HepG2 (cell line): ENCODE measurements at regions not wholly inside any gene's neighbourhood (a gene's known extent, or its start where the extent isn't known, plus 50 kb on each side); places are given as distances from the start of the nearest gene placed in this dataset.

Experiments
- ATAC-seq: fragments of 200-7000 bp; cut with Tn5 transposase; 3 replicates; pipeline ENCODE4 v1.9.1; 2020; ENCODE audit warnings: mild to moderate bottlenecking, moderate library complexity
- BruUV-seq: library from RNA; stranded (reverse); fragments of 400-500 nt; replicated peaks from 2 replicates; lab custom pipeline; 2021; lab: Mats Ljungman, UMichigan
- CTCF ChIA-PET: fragments of 300-600 bp; formaldehyde crosslinking; extraction: SDS; loops from one replicate; lab custom pipeline; 2021; ENCODE audit warnings: low total read pairs, inconsistent platforms, low intra/inter-chr PET ratio; lab: Yijun Ruan, JAX
- POLR2A ChIA-PET: fragments of 350-600 bp; sonication (Branson Sonifier 250); formaldehyde crosslinking; loops from one replicate; lab custom pipeline; 2020; ENCODE audit warnings: antibody characterized with exemption, inconsistent platforms; lab: Yijun Ruan, JAX
- DNase-seq: peaks from one replicate; pipeline ENCODE4 v3.0.0-alpha.2; 2015; ENCODE audit warnings: low spot score
- FAIRE-seq: peaks from 3 replicates; lab custom pipeline; 2011; peaks lifted over from hg19 to GRCh38; lab: Jason Lieb, UNC
- H2AFZ ChIP-seq: one replicate; pipeline ENCODE4 v1.6.1; 2011; ENCODE audit warnings: low read length, inconsistent platforms
- H3K27ac ChIP-seq: fragments of 300-600 bp; 3 replicates; pipeline ENCODE4 v1.8.0; 2011; ENCODE audit warnings: mixed run types, mild to moderate bottlenecking, mixed read lengths, low read length, inconsistent platforms; ENCODE audit not compliant: insufficient read depth; ENCODE audit errors: extremely low read length
- H3K27me3 ChIP-seq, 2 experiments: fragments of 200-600 bp in 1 of 2; 2 replicates in 1 of 2; 3 replicates in 1 of 2; pipeline versions ENCODE4 v1.6.0 to v1.8.0; 2011; ENCODE audit warnings: low read length in 2 of 2, mild to moderate bottlenecking in 2 of 2, moderate library complexity in 2 of 2, inconsistent platforms in 1 of 2; ENCODE audit not compliant: insufficient read depth in 2 of 2, control insufficient read depth in 1 of 2
- H3K36me3 ChIP-seq, 2 experiments: fragments of 200-600 bp in 1 of 2; replicated peaks in 1 of 2; 2 replicates in 1 of 2; 3 replicates in 1 of 2; pipeline versions ENCODE4 v1.5.1 to v1.8.0; 2011; ENCODE audit warnings: low read length in 2 of 2, inconsistent platforms in 1 of 2; ENCODE audit not compliant: insufficient read depth in 2 of 2, control insufficient read depth in 1 of 2
- H3K4me1 ChIP-seq: 2 replicates; pipeline ENCODE4 v1.5.1; 2012; ENCODE audit warnings: low read length, inconsistent platforms; ENCODE audit not compliant: insufficient read depth
- H3K4me2 ChIP-seq: 2 replicates; pipeline ENCODE4 v1.6.0; 2011; ENCODE audit warnings: low read depth, low read length, inconsistent platforms
- H3K4me3 ChIP-seq, 3 experiments: fragments of 200-600 bp in 1 of 3; sonication (generic), shearing (Covaris generic) in 1 of 3; replicated peaks in 1 of 3; 2 replicates each; pipeline ENCODE4 v1.5.1; 2011 to 2016; ENCODE audit warnings: low read length in 3 of 3, inconsistent platforms in 2 of 3, low read depth in 2 of 3, mild to moderate bottlenecking in 2 of 3, control low read depth in 1 of 3, mixed read lengths in 1 of 3; ENCODE audit not compliant: insufficient read depth in 1 of 3
- H3K79me2 ChIP-seq: one replicate; pipeline ENCODE4 v1.6.1; 2011; ENCODE audit warnings: low read length, inconsistent platforms; ENCODE audit not compliant: insufficient read depth
- H3K9ac ChIP-seq: 2 replicates; pipeline ENCODE4 v1.6.0; 2011; ENCODE audit warnings: mild to moderate bottlenecking, low read depth, low read length, inconsistent platforms; ENCODE audit not compliant: insufficient read depth
- H3K9me3 ChIP-seq: 2 replicates; pipeline ENCODE4 v1.5.1; 2012; ENCODE audit warnings: mild to moderate bottlenecking, low read length
- H4K20me1 ChIP-seq: 2 replicates; pipeline ENCODE4 v1.6.0; 2011; ENCODE audit warnings: inconsistent platforms, mild to moderate bottlenecking, low read length, moderate library complexity; ENCODE audit not compliant: insufficient read depth
- FOXJ3 ChIP-seq: sonication (generic); formaldehyde crosslinking; IDR thresholded peaks from 2 replicates; pipeline ENCODE4 v1.4.0; 2020; ENCODE audit warnings: missing genetic modification reagents, mild to moderate bottlenecking, borderline replicate concordance
- GATAD2A ChIP-seq: IDR thresholded peaks from 2 replicates; pipeline ENCODE4 v1.6.1; 2016
- GMEB2 ChIP-seq: IDR thresholded peaks from 2 replicates; pipeline ENCODE4 v1.6.1; 2016; ENCODE audit warnings: missing biosample characterization, missing genetic modification reagents, low read depth
- ISX ChIP-seq: sonication (generic); formaldehyde crosslinking; conservative IDR thresholded peaks from 2 replicates; pipeline ENCODE4 v1.5.0; 2020; ENCODE audit warnings: missing genetic modification reagents
- KDM5A ChIP-seq: fragments of 200-600 bp; sonication (generic); IDR thresholded peaks from 2 replicates; pipeline ENCODE4 v1.7.0; 2018; ENCODE audit warnings: antibody characterized with exemption, mild to moderate bottlenecking, low read length, borderline replicate concordance
- KLF9 ChIP-seq: IDR thresholded peaks from 2 replicates; pipeline ENCODE4 v1.6.1; 2016; ENCODE audit warnings: low read depth
- PAX8 ChIP-seq: sonication (generic); formaldehyde crosslinking; IDR thresholded peaks from 2 replicates; pipeline ENCODE4 v1.8.0; 2022; ENCODE audit warnings: mild to moderate bottlenecking, missing genetic modification reagents, borderline replicate concordance
- RXRB ChIP-seq: IDR thresholded peaks from 2 replicates; pipeline ENCODE4 v1.6.1; 2016; ENCODE audit warnings: borderline replicate concordance, missing genetic modification reagents, missing compliant biosample characterization
- TARDBP ChIP-seq: sonication (generic); formaldehyde crosslinking; IDR thresholded peaks from 2 replicates; pipeline ENCODE4 v1.8.0; 2022; ENCODE audit warnings: mild to moderate bottlenecking, missing genetic modification reagents
- ZC3H13 ChIP-seq: sonication (generic); formaldehyde crosslinking; IDR thresholded peaks from 2 replicates; pipeline ENCODE4 v1.8.1; 2023; ENCODE audit warnings: mild to moderate bottlenecking, missing genetic modification reagents, moderate library complexity
- ZFY ChIP-seq: sonication (generic); formaldehyde crosslinking; IDR thresholded peaks from 2 replicates; pipeline ENCODE4 v1.4.0; 2020; ENCODE audit warnings: missing genetic modification reagents
- ZNF180 ChIP-seq: sonication (generic); formaldehyde crosslinking; IDR thresholded peaks from 2 replicates; pipeline ENCODE4 v1.4.0; 2020; ENCODE audit warnings: low read depth, missing genetic modification reagents, borderline replicate concordance
- ZNF251 ChIP-seq: sonication (generic); formaldehyde crosslinking; IDR thresholded peaks from 2 replicates; pipeline ENCODE4 v1.9.0; 2021; ENCODE audit warnings: mild to moderate bottlenecking, missing genetic modification reagents
- ZNF343 ChIP-seq: sonication (generic); formaldehyde crosslinking; IDR thresholded peaks from 2 replicates; pipeline ENCODE4 v1.4.0; 2020; ENCODE audit warnings: mild to moderate bottlenecking, missing genetic modification reagents
- ZNF749 ChIP-seq: sonication (generic); formaldehyde crosslinking; IDR thresholded peaks from 2 replicates; pipeline ENCODE4 v1.8.0; 2022; ENCODE audit warnings: mild to moderate bottlenecking, missing genetic modification reagents, moderate library complexity, borderline replicate concordance
- ZNF776 ChIP-seq: sonication (generic); formaldehyde crosslinking; IDR thresholded peaks from 2 replicates; pipeline ENCODE4 v1.4.0; 2020; ENCODE audit warnings: mild to moderate bottlenecking, missing genetic modification reagents
- ZNF839 ChIP-seq: sonication (generic); formaldehyde crosslinking; IDR thresholded peaks from 2 replicates; pipeline ENCODE4 v1.4.0; 2020; ENCODE audit warnings: missing genetic modification reagents, mild to moderate bottlenecking, borderline replicate concordance
- ZXDC ChIP-seq: sonication (generic); formaldehyde crosslinking; IDR thresholded peaks from 2 replicates; pipeline ENCODE4 v1.5.0; 2020; ENCODE audit warnings: mild to moderate bottlenecking, missing genetic modification reagents
- WGBS: methylation state at CpG from one replicate; pipeline ENCODE4 v1.1.6; 2017; ENCODE audit warnings: low lambda C conversion rate; 5-methylcytosine and 5-hydroxymethylcytosine counted together
- in situ Hi-C: cut with HindIII; loops from 2 replicates; pipeline ENCODE4 v1.10.0; 2017; ENCODE audit warnings: low pct_unique_long_range_greater_than_20kb; ENCODE audit not compliant: extremely low pct_ligation_motif_present
- intact Hi-C: fragments of 100-400 bp; cut with micrococcal nuclease; formaldehyde crosslinking; loops from one replicate; pipeline ENCODE4 v1.10.0; 2022; ENCODE audit not compliant: unreplicated experiment

GRCh38 chr2:122739732-122740593 lies 984.5 kb downstream of the TSN start:
- Histone ChIP-seq H3K9ac (no peak overlapping the region), H2AFZ (no peak overlapping the region), H3K4me1 (no peaks in the 10 kb centered on the region), H3K4me3 (no peak overlapping the region), H3K9me3 (no peaks in the 10 kb centered on the region; the same call in 1 of the 2 replicates), H3K4me2 (no peak overlapping the region), H4K20me1 (no peaks in the 10 kb centered on the region)
- ATAC-seq (no peak), FAIRE-seq (no peak), DNase-seq (no peak)
- ChIA-PET POLR2A (no interaction called here), CTCF (no interaction called here)
- BruUV-seq = no TSS peak
- in situ Hi-C loops = no loop called here
- TF ChIP-seq ZNF180 (CRISPR knock-in tag) = no peak
- no peak for TF ChIP-seq ZNF749 (CRISPR knock-in tag)
- no peak for TF ChIP-seq KLF9 (CRISPR knock-in tag)
- TF ChIP-seq KDM5A = no peak
- TF ChIP-seq ZNF343 = no peak
- TF ChIP-seq FOXJ3 (CRISPR knock-in tag) = no peak
- TF ChIP-seq GMEB2 (CRISPR knock-in tag) = no peak
- no peak for TF ChIP-seq PAX8 (CRISPR knock-in tag)
- TF ChIP-seq ZNF251 (CRISPR knock-in tag) = no peak
- TF ChIP-seq ZNF776 (CRISPR knock-in tag) = no peak
- no peak for TF ChIP-seq RXRB
- TF ChIP-seq ZC3H13 (CRISPR knock-in tag) = no peak
- no peak for TF ChIP-seq ZFY (CRISPR knock-in tag)
- no peak for TF ChIP-seq ZNF839 (CRISPR knock-in tag)
- no peak for TF ChIP-seq ZXDC (CRISPR knock-in tag)
- TF ChIP-seq GATAD2A = no peak
- TF ChIP-seq ISX (CRISPR knock-in tag) = no peak
- no peak for TF ChIP-seq TARDBP (CRISPR knock-in tag)
- TF ChIP-seq, all 625 proteins: peak for 0
- Histone ChIP-seq H3K79me2 (no peaks in the 10 kb centered on the region), H3K27me3 (no peaks in the 10 kb centered on the region), H3K36me3 (no peaks in the 10 kb centered on the region), H3K27ac (no peak overlapping the region)
- 14% methylated on average over 5 of the region's 5 CpGs for WGBS
- intact Hi-C loops = loop anchor here (10.0 kb wide), 1 partner anchor 305 kb away; no protein-coding TSS in a partner anchor
